Caco-2 (cell line): ENCODE measurements at regions not wholly inside any gene's neighbourhood (a gene's known extent, or its start where the extent isn't known, plus 50 kb on each side); places are given as distances from the start of the nearest gene placed in this dataset.

Source experiments
- BruUV-seq: library from RNA; stranded (reverse); fragments of 400-500 nt; replicated peaks from 2 replicates; lab custom pipeline; 2021; lab: Mats Ljungman, UMichigan
- CTCF ChIA-PET: fragments of 300-600 bp; sonication (Branson Sonifier 250); formaldehyde crosslinking; loops from one replicate; lab custom pipeline; 2022; ENCODE audit warnings: antibody characterized with exemption; lab: Charles Lee
- POLR2A ChIA-PET: fragments of 300-600 bp; sonication (Branson Sonifier 250); formaldehyde crosslinking; loops from one replicate; lab custom pipeline; 2022; ENCODE audit warnings: antibody characterized with exemption; lab: Charles Lee
- DNase-seq, 2 experiments: peaks; one replicate each; pipeline versions ENCODE4 v3.0.0 to v3.0.0-alpha.2; 2020 to 2022
- H3K27me3 ChIP-seq: replicated peaks from 2 replicates; pipeline ENCODE4 v1.6.0; 2011; ENCODE audit warnings: low read length; ENCODE audit not compliant: control insufficient read depth, insufficient read depth
- H3K36me3 ChIP-seq: 2 replicates; pipeline ENCODE4 v1.5.1; 2011; ENCODE audit warnings: low read length; ENCODE audit not compliant: control insufficient read depth, insufficient read depth
- H3K4me1 ChIP-seq: fragments of 250-450 bp; sonication (Bioruptor Pico); 2 replicates; pipeline ENCODE4 v1.5.1; 2020; ENCODE audit warnings: mild to moderate bottlenecking
- H3K4me3 ChIP-seq: 2 replicates; pipeline ENCODE4 v1.5.1; 2011; ENCODE audit warnings: low read depth, mild to moderate bottlenecking, control low read depth, low read length
- H3K9me3 ChIP-seq: fragments of 250-450 bp; sonication (Bioruptor Pico); 2 replicates; pipeline ENCODE4 v1.5.1; 2020; ENCODE audit warnings: mild to moderate bottlenecking, moderate library complexity
- H3K27ac Mint-ChIP-seq: one replicate; pipeline ENCODE4 v1.8.0; 2022; ENCODE audit warnings: mixed read lengths; ENCODE audit not compliant: unreplicated experiment
- H3K27me3 Mint-ChIP-seq: one replicate; pipeline ENCODE4 v1.8.0; 2022; ENCODE audit warnings: mixed read lengths; ENCODE audit not compliant: insufficient read depth, unreplicated experiment
- H3K36me3 Mint-ChIP-seq: one replicate; pipeline ENCODE4 v1.8.0; 2022; ENCODE audit warnings: mild to moderate bottlenecking, mixed read lengths; ENCODE audit not compliant: insufficient read depth, unreplicated experiment
- H3K4me1 Mint-ChIP-seq: one replicate; pipeline ENCODE4 v1.8.0; 2022; ENCODE audit warnings: low read depth, mixed read lengths; ENCODE audit not compliant: unreplicated experiment
- H3K4me3 Mint-ChIP-seq: one replicate; pipeline ENCODE4 v1.8.0; 2022; ENCODE audit warnings: mild to moderate bottlenecking, moderate library complexity, mixed read lengths; ENCODE audit not compliant: unreplicated experiment
- H3K9me3 Mint-ChIP-seq: one replicate; pipeline ENCODE4 v1.8.0; 2022; ENCODE audit warnings: mixed read lengths; ENCODE audit not compliant: unreplicated experiment
- intact Hi-C: fragments of 100-400 bp; cut with micrococcal nuclease; formaldehyde crosslinking; loops from one replicate; pipeline ENCODE4 v1.10.0; 2022; ENCODE audit not compliant: unreplicated experiment
- TF ChIP-seq, protein P1 (sequence below), 2 experiments: fragments of 200-600 bp in 1 of 2; IDR thresholded peaks; 1 replicate in 1 of 2; 2 replicates in 1 of 2; pipeline versions ENCODE4 v1.5.1 to v1.8.0; 2011 to 2022; ENCODE audit warnings: antibody characterized with exemption in 1 of 2, control low read depth in 1 of 2, inconsistent platforms in 1 of 2, low read depth in 1 of 2, low read length in 1 of 2, mild to moderate bottlenecking in 1 of 2, moderate library complexity in 1 of 2; ENCODE audit not compliant: insufficient read depth in 1 of 2, severe bottlenecking in 1 of 2, unreplicated experiment in 1 of 2

- intact Hi-C loops = no loop called here
- no peaks in the 10 kb centered on the region for H3K9me3 ChIP-seq
- TF ChIP-seq, protein P1, sequence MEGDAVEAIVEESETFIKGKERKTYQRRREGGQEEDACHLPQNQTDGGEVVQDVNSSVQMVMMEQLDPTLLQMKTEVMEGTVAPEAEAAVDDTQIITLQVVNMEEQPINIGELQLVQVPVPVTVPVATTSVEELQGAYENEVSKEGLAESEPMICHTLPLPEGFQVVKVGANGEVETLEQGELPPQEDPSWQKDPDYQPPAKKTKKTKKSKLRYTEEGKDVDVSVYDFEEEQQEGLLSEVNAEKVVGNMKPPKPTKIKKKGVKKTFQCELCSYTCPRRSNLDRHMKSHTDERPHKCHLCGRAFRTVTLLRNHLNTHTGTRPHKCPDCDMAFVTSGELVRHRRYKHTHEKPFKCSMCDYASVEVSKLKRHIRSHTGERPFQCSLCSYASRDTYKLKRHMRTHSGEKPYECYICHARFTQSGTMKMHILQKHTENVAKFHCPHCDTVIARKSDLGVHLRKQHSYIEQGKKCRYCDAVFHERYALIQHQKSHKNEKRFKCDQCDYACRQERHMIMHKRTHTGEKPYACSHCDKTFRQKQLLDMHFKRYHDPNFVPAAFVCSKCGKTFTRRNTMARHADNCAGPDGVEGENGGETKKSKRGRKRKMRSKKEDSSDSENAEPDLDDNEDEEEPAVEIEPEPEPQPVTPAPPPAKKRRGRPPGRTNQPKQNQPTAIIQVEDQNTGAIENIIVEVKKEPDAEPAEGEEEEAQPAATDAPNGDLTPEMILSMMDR (IDR thresholded peaks at IDR 0.05; ENCODE audit: insufficient read depth in 1 of 2, low read depth in 1 of 2, low read length in 1 of 2, severe bottlenecking in 1 of 2, unreplicated experiment in 1 of 2) = no peak
- H3K36me3 Mint-ChIP-seq = no peaks in the 10 kb centered on the region
- H3K27me3 ChIP-seq = no peaks in the 10 kb centered on the region
- H3K36me3 ChIP-seq = no peaks in the 10 kb centered on the region
- H3K4me3 Mint-ChIP-seq = no peak overlapping the region
- no peaks in the 10 kb centered on the region for H3K4me1 ChIP-seq
- H3K27ac Mint-ChIP-seq = no peak overlapping the region
- no peak for DNase-seq
- peaks cover 3% of the 10 kb centered on the region for H3K27me3 Mint-ChIP-seq
- BruUV-seq = no TSS peak
- H3K4me3 ChIP-seq = no peak overlapping the region
- ChIA-PET POLR2A (no interaction called here), CTCF (no interaction called here)
- no peaks in the 10 kb centered on the region for H3K9me3 Mint-ChIP-seq
- H3K4me1 Mint-ChIP-seq = no peaks in the 10 kb centered on the region
Measured at GRCh38 chr1:60292140-60292539, 218.6 kb upstream of the C1orf87 start.

DNA sequence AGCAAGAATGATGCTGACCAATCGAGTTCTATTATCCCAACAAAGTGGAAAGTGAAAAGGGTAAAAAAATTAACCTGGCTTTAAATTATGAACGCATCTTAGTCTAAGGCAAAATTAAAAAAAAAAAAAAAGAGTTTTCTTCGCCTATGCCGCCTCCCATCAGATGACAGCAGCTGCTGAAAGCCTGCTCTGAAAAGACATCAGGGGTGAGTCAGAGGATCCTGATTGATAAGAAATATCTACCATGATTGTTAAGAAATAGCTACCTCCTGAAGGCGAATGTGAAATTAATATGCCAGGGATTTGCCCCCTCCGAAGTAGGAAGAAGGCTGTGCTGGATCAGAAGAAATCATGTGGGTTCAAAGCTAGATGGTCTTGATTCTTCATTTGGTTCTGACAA is 216.8 kb upstream of the C1orf87 start:
- intact Hi-C loops = no loop called here
- Mint-ChIP-seq H3K4me3 (no peak overlapping the region), H3K4me1 (no peaks in the 10 kb centered on the region), H3K27ac (no peak overlapping the region), H3K9me3 (no peaks in the 10 kb centered on the region), H3K27me3 (peaks cover 3% of the 10 kb centered on the region), H3K36me3 (no peaks in the 10 kb centered on the region)
- BruUV-seq = no TSS peak
- ChIA-PET CTCF (no interaction called here), POLR2A (interaction anchor here (0.6 kb wide), 1 partner anchor 640 kb away, joined by 9 read pairs; no protein-coding TSS in a partner anchor)
- no peak overlapping the region for H3K4me3 ChIP-seq
- DNase-seq = no peak
- no peaks in the 10 kb centered on the region for H3K36me3 ChIP-seq
- H3K9me3 ChIP-seq = no peaks in the 10 kb centered on the region
- H3K4me1 ChIP-seq = no peaks in the 10 kb centered on the region
- TF ChIP-seq, protein P1 (IDR thresholded peaks at IDR 0.05; ENCODE audit: insufficient read depth in 1 of 2, low read depth in 1 of 2, low read length in 1 of 2, severe bottlenecking in 1 of 2, unreplicated experiment in 1 of 2) = no peak
- H3K27me3 ChIP-seq = no peaks in the 10 kb centered on the region

- Mint-ChIP-seq H3K36me3 (no peaks in the 10 kb centered on the region), H3K27me3 (peaks cover 3% of the 10 kb centered on the region), H3K9me3 (no peaks in the 10 kb centered on the region), H3K27ac (no peak overlapping the region), H3K4me3 (no peak overlapping the region), H3K4me1 (no peaks in the 10 kb centered on the region)
- Histone ChIP-seq H3K27me3 (no peaks in the 10 kb centered on the region), H3K36me3 (no peaks in the 10 kb centered on the region), H3K9me3 (no peaks in the 10 kb centered on the region), H3K4me1 (no peaks in the 10 kb centered on the region), H3K4me3 (no peak overlapping the region)
- intact Hi-C loops = loop anchor here (10.0 kb wide), 1 partner anchor 227 kb away; no protein-coding TSS in a partner anchor
- ChIA-PET POLR2A (no interaction called here), CTCF (no interaction called here)
- TF ChIP-seq, protein P1 (IDR thresholded peaks at IDR 0.05; ENCODE audit: insufficient read depth in 1 of 2, low read depth in 1 of 2, low read length in 1 of 2, severe bottlenecking in 1 of 2, unreplicated experiment in 1 of 2) = no peak
- BruUV-seq = no TSS peak
- DNase-seq = no peak
Measured at GRCh38 chr1:60287536-60287935, 214.0 kb upstream of the C1orf87 start.
